HG02623 (cell line): ENCODE measurements at regions not wholly inside any gene's neighbourhood (a gene's known extent, or its start where the extent isn't known, plus 50 kb on each side); places are given as distances from the start of the nearest gene placed in this dataset.

Experiments
- ATAC-seq: cut with Tn5 transposase; IDR thresholded peaks from one replicate; pipeline ENCODE4 v1.9.1; 2021; ENCODE audit warnings: moderate library complexity; ENCODE audit not compliant: unreplicated experiment

DNA sequence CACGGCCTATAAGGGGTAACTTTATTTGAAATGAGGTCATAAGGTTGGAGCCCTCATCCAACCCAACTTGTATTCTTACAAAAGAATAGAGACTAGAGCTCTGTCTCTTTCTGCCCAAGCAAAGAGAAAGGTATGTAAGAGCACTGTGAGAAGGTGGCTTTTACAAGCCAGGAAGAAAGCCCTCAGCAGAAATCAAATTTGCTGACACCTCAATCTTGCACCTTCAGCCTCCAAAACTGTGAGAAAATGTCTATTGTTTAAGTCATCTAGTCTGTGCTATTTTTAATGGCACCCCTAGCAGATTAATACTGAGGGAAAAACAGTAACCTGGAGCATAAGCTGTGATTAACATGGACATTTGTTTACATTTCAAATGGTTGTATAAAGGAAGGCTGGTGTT lies 860.7 kb downstream of the PCDH7 start:
- ATAC-seq = no peak

- no peak for ATAC-seq
Observed at GRCh38 chr4:31585503-31585902, 865.3 kb downstream of the PCDH7 start.

GRCh38 chr4:31592293-31592692 lies 872.1 kb downstream of the PCDH7 start:
- no peak for ATAC-seq

DNA sequence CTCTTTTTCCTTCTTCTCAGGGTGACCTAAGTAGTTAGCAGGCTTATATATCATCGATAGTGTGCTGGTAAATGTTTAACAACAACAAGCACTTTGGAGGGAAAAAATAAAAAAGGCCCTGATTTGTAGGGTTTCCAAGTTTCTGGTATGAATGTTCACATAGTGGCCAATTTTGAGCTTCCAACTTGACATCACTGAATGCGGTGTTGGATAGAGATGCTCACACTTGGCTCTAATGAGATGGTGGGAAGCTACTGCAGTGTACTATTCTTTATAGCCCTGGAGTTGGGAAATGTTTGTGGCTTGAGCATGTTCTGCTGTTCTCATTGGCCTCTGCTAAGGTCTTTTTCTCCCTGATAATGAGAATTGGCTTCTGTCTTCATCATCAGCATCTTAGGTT lies 875.3 kb downstream of the PCDH7 start:
- ATAC-seq = no peak

- no peak for ATAC-seq
Observed at GRCh38 chr4:31598639-31599038, 878.5 kb downstream of the PCDH7 start.

GRCh38 chr4:31601793-31602192 lies 881.6 kb downstream of the PCDH7 start:
- ATAC-seq = no peak

DNA sequence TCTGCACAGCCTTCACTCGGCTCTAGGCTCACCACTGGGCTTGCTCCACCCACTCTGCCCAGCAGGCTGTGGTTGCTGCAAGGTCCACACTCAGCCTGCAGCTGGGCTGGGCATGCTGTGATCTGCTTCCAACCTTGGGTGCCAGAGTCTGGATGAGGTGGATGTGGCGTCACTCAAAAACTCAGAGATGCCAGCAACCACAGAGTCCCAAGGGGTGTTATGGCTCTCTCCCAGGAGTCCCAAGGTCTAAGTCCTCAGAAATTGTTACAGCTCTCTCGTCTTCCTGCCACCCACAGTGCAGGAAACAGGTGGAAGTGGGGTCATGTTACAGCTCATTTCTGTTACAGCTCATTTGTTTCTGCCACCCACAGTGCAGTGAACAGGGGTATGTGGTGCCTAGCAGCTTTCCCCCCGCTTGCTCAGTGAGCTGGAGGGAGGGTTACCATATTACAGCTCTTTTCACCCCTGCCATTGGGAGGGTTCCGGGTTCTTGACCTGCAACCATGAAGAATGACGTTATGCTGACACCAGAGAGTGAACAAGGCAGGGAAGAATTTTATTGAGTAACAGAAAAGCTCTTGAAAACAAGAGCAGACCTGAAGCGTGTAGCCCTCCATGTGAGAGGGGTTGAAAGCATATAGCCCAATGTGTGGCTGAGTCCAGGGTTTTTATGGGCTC lies 893.9 kb downstream of the PCDH7 start:
- ATAC-seq = no peak

- ATAC-seq = no peak
Observed at GRCh38 chr4:31617667-31618066, 897.5 kb downstream of the PCDH7 start.

DNA sequence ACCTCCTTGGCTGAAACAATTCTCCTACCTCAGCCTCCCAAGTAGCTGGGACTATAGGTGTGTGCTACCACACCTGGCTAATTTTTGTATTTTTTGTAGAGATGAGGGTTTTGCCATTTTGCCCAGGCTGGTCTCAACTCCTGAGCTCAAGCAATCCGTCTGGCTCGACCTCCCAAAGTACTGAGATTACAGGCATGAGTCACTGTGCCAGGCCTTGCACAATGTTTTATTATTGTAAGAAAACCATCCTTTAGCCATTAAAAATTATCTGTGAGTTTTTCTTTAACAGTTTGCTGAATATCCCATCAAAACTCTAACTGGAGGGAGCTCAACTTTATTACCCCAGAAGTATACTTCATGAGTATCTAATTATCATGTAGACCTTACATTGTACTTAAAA lies 900.3 kb downstream of the PCDH7 start:
- ATAC-seq = no peak

GRCh38 chr4:31645236-31645635 lies 925.1 kb downstream of the PCDH7 start:
- ATAC-seq = no peak

DNA sequence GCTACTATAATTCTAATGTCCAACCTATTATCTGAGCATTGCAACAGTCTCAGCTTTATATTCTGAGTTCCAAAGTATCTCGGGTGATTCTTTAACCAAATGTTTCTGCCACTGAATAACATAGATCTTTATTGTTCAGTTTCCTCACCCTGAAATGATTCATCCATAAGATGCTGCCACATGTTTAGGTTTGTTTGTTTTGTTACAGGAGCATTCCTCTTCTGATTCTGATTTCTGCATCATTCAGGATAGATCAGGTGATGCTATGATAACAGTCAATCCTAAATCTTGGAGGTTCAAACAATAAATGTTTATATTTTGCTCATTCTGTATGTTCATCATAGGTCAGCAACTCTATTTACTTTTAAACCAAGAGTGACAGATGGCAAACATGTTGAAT lies 927.6 kb downstream of the PCDH7 start:
- no peak for ATAC-seq

DNA sequence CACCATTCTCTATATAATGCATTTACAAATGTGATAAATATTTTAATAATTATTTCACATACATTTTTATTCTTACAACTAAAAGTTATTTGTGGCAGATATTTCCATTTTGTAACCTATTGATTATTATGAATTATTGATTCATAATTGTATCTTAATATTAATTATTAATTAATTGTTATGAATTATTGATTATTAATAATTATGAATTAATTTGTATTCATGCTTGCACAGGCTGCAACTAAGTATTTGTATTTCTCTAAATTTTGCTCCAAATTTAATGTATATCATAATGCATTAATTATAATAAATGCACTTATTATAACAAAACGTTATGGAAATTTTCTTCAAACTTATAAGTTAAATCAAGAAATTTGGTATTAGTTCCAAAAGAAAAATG lies 929.7 kb downstream of the PCDH7 start:
- ATAC-seq = no peak

- no peak for ATAC-seq
Observed at GRCh38 chr4:31651541-31651940, 931.4 kb downstream of the PCDH7 start.

- no peak for ATAC-seq
Observed at GRCh38 chr4:31655328-31655727, 935.2 kb downstream of the PCDH7 start.

- ATAC-seq = no peak
Observed at GRCh38 chr4:31657859-31658570, 937.8 kb downstream of the PCDH7 start.

GRCh38 chr4:31660916-31661315 lies 940.7 kb downstream of the PCDH7 start:
- ATAC-seq = no peak

- no peak for ATAC-seq
Observed at GRCh38 chr4:31662951-31663350, 942.8 kb downstream of the PCDH7 start.

DNA sequence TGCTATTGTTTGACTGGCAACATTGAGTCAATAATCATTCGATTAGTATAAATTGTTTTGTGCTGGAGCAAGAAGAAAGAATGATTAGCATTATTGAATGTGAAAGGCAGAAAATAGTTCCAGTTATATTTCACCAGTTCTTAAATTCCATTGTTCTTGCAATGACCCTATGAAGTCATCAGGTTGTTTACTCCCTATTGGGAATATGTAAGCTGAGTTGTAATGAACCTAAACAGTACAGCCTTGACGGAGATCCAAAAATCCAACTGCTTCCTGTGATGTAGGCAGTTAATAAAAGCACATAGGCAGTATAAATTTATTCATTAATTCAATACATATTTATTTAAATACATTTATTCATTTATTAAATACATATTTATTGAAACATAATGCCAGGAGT lies 947.5 kb downstream of the PCDH7 start:
- no peak for ATAC-seq

DNA sequence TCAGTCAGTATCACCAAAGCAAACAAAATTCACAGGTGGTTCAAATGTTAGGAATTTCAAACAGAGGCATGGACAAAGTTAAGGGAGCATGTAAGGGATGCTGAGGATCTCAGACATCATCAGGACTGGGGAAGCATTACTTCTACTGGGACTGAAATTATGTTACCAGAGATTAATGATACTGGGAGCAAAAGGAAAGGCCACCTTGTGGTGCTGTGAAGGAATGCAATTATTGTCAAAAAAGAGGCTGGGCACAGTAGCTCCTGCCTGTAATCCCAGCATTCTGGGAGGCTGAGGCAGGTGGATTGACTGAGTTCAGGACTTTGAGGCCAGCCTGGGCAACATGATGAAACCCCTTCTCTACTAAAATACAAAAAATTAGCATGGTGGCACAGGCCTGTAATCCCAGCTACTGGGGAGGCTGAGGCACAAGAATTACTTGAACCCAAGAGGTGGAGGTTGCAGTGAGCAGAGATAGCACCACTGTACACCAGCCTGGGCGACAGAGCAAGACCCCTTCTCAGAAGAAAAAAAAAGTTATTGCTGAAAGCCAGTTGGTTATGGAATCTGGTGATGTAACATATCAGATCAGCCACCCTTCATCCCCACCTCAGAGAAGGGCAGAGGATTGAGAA lies 954.3 kb downstream of the PCDH7 start:
- ATAC-seq = peak; percentile 50

DNA sequence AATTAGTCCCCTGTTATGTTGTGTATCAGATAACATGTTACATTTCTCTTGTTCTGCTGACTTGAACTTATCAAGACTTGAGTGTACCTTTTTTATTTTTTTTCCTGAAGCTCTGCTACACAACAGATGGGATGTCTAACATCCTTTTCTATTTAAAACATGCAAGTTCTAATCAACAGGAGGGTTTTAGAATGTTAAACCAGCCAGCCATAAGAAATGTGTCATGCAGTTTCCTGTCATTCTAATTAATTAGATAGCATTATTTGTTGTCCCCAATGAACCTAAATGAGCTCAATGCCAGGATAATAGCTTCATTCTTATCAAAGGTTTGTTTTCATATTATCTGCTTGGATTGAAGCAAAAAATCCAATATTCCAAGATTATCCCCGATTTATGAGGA lies 958.2 kb downstream of the PCDH7 start:
- no peak for ATAC-seq

DNA sequence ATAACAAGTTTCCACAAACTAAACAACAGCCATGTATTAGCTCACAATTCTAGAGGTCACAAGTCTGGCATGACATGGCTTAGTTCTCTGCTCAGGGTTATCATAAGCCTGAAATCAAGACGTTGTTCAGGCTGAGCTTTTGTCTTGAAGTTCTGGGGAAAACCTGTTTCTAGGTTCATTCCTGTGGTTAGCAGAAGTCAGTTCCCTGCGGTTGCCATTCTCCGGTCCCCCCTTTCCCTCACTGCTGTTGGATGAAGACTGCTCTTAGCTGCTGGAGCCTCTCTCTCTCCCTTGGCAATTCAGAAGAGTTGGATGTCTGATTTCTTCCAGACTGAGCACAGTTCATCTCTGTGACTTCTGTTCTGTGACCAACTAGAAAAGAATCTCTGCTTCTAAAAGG lies 962.6 kb downstream of the PCDH7 start:
- ATAC-seq = no peak

DNA sequence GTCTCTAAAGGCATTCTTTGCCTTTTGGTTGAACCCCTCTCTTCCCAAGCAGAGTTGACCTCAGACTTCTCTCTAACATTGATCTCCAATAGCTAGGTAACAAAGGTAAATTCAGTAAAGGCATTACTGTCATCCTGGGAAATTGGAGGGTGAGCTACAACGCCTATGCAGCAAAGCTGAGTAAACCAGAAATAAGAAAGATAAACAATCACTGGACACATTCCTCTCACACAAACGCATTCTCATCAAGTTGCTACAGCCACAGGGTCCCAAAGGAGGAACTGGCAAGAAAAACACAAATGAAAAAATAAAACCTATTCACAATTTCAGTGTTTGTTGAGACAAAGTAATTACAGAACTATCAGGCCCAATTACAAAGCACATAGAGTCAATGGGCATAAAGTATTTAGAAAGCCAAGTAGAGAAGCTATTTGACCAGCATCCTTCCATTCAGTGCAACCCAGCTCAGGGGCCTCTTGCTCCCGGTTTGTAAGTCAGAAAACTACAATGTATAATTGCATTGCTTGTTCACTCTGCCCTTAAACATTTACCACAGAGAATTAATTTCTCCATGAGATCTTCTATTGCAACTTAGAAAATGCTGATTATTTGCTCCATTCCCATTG lies 967.7 kb downstream of the PCDH7 start:
- ATAC-seq = no peak
